OCI-LY7 (cell line): ENCODE measurements at regions not wholly inside any gene's neighbourhood (a gene's known extent, or its start where the extent isn't known, plus 50 kb on each side); places are given as distances from the start of the nearest gene placed in this dataset.

ENCODE experiments used
- CTCF ChIP-seq: fragments of 200-600 bp; sonication (generic); conservative IDR thresholded peaks from 2 replicates; pipeline ENCODE4 v1.5.1; 2014; ENCODE audit warnings: mild to moderate bottlenecking, antibody characterized with exemption, low read length, moderate library complexity, mixed read lengths
- EZH2phosphoT487 ChIP-seq: fragments of 200-600 bp; sonication (generic); IDR thresholded peaks from 2 replicates; pipeline ENCODE4 v1.6.1; 2018; ENCODE audit warnings: low read depth, borderline replicate concordance, mild to moderate bottlenecking, mixed run types, antibody characterized with exemption, low read length, moderate library complexity, mixed read lengths

DNA sequence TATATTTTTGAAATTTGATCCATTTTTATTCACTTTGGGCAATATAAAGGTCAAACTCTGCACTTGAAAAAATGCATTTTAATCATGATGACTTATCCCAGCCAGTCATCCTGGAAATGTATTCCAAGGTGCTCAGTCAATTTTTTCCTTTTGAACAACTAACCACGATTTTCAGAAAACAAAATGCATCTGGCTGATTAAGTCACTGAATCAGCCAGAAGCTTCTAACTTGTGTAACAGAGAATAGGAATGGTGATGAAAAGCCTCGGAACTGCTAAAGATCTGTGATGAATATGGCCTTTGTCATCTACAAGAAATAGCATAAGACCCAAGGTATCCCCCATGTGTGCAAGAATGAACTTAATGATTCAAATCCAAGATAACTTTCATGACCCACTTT is 572.7 kb downstream of the EPHA4 start:
- TF ChIP-seq CTCF (no peak), EZH2phosphoT487 (no peak)
